ENCODE measurements at regions not wholly inside any gene's neighbourhood (a gene's known extent, or its start where the extent isn't known, plus 50 kb on each side); places are given as distances from the start of the nearest gene placed in this dataset.
"Not testable (repeated sequence)": the region's sequence is repeated elsewhere in the genome, so short reads cannot be mapped to it uniquely, and the experiment has no call there.

DNA sequence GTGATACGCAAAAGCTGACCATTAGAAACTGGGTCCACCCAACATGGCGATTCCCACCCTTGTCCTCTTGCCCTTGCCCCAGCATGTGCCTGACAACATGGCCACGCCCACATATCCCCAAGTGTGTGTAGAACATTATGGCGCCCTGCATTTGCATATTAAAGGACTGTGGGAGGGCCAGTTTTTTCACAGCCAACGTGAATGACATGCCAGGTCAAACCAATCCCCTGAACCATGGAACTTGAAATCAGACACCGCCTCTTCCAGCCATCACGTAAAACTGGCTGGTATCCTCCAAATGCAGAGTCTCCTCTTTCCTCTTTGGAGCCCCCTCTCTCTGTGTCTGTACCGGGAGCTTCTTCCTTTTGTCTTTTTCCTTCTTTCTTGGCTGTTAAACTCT is 156.7 kb upstream of the EPHA6 start:
- ATAC-seq (ENCODE audit: poor library complexity) (no peak), DNase-seq (no peak)
- intact Hi-C loops (cut with DNase I), result no loop called here

- ATAC-seq (ENCODE audit: poor library complexity); DNase-seq; intact Hi-C loops (cut with DNase I): not testable (repeated sequence)
These were observed 142.4 kb upstream of the EPHA6 start for GRCh38 chr3:96671861-96672595.

DNA sequence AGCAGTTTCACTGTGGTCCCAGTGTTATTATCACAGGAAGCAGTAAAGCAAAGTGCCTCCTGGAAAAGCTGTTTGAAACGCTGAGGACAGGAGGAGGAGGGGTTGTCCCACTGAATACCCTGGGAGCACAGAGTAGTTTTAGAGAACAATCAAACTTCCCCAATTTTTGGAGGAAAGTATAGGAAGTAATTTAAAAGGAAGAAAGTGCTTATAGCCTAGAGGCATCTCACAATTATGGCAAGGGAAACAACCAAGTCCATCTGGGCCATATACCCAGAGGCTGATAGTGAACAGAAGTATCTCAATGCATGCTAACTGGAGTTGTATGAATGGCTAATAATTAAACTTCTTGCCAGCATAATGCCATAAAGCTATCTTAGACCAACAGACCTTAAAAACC is 137.2 kb upstream of the EPHA6 start:
- DNase-seq (no peak), ATAC-seq (ENCODE audit: poor library complexity) (no peak)
- intact Hi-C loops (cut with DNase I), result no loop called here

GRCh38 chr3:96678325-96678724 is 136.1 kb upstream of the EPHA6 start:
- DNase-seq (no peak), ATAC-seq (ENCODE audit: poor library complexity) (no peak)
- intact Hi-C loops (cut with DNase I), result no loop called here

- no peak for DNase-seq
- intact Hi-C loops (cut with DNase I), result no loop called here
- no peak for ATAC-seq (ENCODE audit: poor library complexity)
These were observed 113.8 kb upstream of the EPHA6 start for GRCh38 chr3:96700322-96701315.

DNA sequence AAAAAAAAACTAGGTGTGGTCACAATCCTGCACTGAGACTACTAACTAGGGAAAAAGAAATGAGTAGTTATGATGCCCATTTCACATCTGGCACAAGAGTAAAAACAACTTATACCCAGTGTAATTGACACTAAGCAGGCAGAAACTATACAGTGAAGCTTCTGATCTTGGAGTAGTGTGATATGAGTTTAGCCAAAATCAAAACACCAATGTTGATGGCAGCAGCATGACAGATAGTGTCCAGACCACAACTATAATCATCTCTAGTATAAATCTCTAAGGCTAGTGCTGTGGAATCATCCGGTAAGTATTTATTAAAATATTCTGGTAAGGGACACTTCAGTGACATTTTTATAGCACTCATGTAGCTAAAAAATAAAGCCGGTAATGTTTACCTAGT is 108.5 kb upstream of the EPHA6 start:
- no peak for ATAC-seq (ENCODE audit: poor library complexity)
- intact Hi-C loops (cut with DNase I), result no loop called here
- no peak for DNase-seq

DNA sequence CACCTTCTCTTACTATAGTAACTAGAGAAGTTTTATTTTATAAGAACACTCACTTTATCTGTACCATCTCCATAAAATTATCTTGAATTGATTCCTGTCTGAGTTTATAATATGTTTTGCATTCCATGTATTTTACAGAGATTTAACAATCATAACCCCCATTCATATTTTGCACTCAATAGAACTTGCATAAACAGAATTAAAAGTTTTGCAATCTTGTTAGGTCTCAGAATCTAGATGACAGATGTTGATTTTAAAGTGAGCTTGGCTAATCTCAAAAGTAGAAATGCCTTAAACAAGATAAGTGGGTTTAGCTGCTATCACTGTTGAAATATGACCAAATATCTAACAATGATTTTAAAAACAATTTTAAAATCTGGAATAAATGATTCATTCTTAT is 107.9 kb upstream of the EPHA6 start:
- ATAC-seq (ENCODE audit: poor library complexity) (no peak), DNase-seq (no peak)
- intact Hi-C loops (cut with DNase I), result no loop called here

GRCh38 chr3:96711816-96712215 is 102.6 kb upstream of the EPHA6 start:
- DNase-seq, result no peak
- intact Hi-C loops (cut with DNase I), result no loop called here
- no peak for ATAC-seq (ENCODE audit: poor library complexity)

GRCh38 chr3:96712792-96713191 is 101.6 kb upstream of the EPHA6 start:
- intact Hi-C loops (cut with DNase I), result no loop called here
- DNase-seq (no peak), ATAC-seq (ENCODE audit: poor library complexity) (no peak)

GRCh38 chr3:96719921-96720320 is 94.5 kb upstream of the EPHA6 start:
- intact Hi-C loops (cut with DNase I), result no loop called here
- DNase-seq (no peak), ATAC-seq (ENCODE audit: poor library complexity) (no peak)

DNA sequence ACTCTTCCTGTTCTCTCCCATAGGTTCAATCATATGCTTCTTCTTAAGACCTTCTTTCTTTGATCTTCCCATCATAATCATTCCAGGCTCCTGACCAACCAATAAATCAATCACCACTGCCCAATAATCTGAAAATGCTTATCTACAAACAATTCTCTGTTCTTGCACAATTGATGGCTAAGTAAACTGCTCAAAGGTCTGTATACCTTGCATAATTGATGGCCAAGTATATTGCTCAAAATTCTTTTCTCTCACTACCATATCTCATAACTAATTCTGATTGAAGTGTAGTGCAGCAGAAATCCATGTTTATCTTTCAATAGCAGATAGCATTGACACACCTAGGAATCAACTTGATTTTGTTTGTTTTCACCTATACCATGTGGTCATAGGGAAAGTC is 83.4 kb upstream of the EPHA6 start:
- no peak for ATAC-seq (ENCODE audit: poor library complexity)
- no peak for DNase-seq
- intact Hi-C loops (cut with DNase I), result no loop called here

DNA sequence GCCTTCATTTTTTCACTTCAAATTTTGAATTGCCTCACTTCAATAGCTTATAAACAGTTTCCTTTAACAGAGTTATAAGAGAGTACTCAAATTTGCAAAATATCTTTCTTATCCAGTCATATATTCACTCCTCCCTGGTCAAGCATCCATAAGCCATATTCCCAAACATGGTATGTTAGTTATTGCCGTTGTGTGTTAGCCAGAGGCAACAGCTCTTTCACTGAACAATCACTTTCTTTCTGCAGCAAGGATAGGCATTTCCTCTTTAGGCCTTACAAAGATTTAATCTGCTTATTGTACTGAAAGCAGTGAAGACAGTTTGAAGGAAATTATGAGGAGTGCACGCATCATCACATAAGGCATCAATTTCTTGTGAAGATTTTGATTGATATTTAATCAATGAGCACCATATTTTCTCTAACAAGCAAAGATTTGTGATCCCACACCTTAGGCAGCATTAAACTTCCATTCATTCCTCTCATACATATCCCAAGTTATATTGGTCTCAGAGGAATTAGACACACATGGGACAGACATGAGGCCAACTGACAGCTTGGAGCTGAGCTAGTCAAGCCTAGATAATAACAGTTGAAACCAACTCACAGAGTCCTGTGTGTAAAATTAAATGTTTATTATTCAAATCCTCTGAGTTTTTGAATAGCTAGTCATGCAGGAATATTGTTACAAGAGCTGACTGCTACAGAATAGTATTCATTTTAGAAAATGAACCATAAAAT is 80.0 kb upstream of the EPHA6 start:
- ATAC-seq (ENCODE audit: poor library complexity) (no peak), DNase-seq (no peak)
- intact Hi-C loops (cut with DNase I), result no loop called here

- DNase-seq (no peak), ATAC-seq (ENCODE audit: poor library complexity) (no peak)
- intact Hi-C loops (cut with DNase I), result no loop called here
These were observed 66.3 kb upstream of the EPHA6 start for GRCh38 chr3:96748139-96748538.

- ATAC-seq (ENCODE audit: poor library complexity) (no peak), DNase-seq (no peak)
- intact Hi-C loops (cut with DNase I), result no loop called here
These were observed 64.2 kb upstream of the EPHA6 start for GRCh38 chr3:96750094-96750767.

GRCh38 chr3:96753124-96753523 is 61.3 kb upstream of the EPHA6 start:
- intact Hi-C loops (cut with DNase I), result no loop called here
- DNase-seq (no peak), ATAC-seq (ENCODE audit: poor library complexity) (no peak)

GRCh38 chr3:96754128-96754527 is 60.3 kb upstream of the EPHA6 start:
- DNase-seq (no peak), ATAC-seq (ENCODE audit: poor library complexity) (no peak)
- intact Hi-C loops (cut with DNase I), result no loop called here

GRCh38 chr3:96755519-96755918 is 58.9 kb upstream of the EPHA6 start:
- intact Hi-C loops (cut with DNase I), result no loop called here
- no peak for ATAC-seq (ENCODE audit: poor library complexity)
- DNase-seq, result no peak

- intact Hi-C loops (cut with DNase I), result no loop called here
- no peak for ATAC-seq (ENCODE audit: poor library complexity)
- no peak for DNase-seq
These were observed 57.9 kb upstream of the EPHA6 start for GRCh38 chr3:96756516-96756915.

- no peak for DNase-seq
- intact Hi-C loops (cut with DNase I), result no loop called here
- no peak for ATAC-seq (ENCODE audit: poor library complexity)
These were observed 53.4 kb upstream of the EPHA6 start for GRCh38 chr3:96760956-96761355.

All from Right ventricle myocardium superior (tissue), 1 donor.